Transverse colon (tissue), 4 donors: ENCODE measurements at regions not wholly inside any gene's neighbourhood (a gene's known extent, or its start where the extent isn't known, plus 50 kb on each side); places are given as distances from the start of the nearest gene placed in this dataset.

Experiments used
- DNase-seq: peaks from one replicate; pipeline ENCODE4 v3.0.0-alpha.2; 2019
- H3K27ac ChIP-seq, 4 donors: fragments of 200-600 bp; sonication (generic); 2 replicates each; pipeline ENCODE4 v1.5.1; 2016 to 2018; ENCODE audit warnings: inconsistent platforms in 4 of 4
- H3K27me3 ChIP-seq: fragments of 200-600 bp; sonication (generic); 2 replicates; pipeline ENCODE4 v1.5.1; 2017; ENCODE audit warnings: inconsistent platforms
- H3K36me3 ChIP-seq, 4 donors: fragments of 200-600 bp; sonication (generic); 2 replicates each; pipeline ENCODE4 v1.5.1; 2017 to 2019; ENCODE audit warnings: inconsistent platforms in 4 of 4
- H3K4me1 ChIP-seq, 4 donors: fragments of 200-600 bp; sonication (generic); 2 replicates each; pipeline ENCODE4 v1.5.1; 2017 to 2020; ENCODE audit warnings: inconsistent platforms in 4 of 4
- H3K4me3 ChIP-seq, 4 donors: fragments of 200-600 bp; sonication (generic); 1 replicate in 1 of 4; 2 replicates in 3 of 4; pipeline versions ENCODE4 v1.5.1 to v1.6.1; 2017 to 2019; ENCODE audit warnings: inconsistent platforms in 4 of 4
- H3K9me3 ChIP-seq, 2 donors: fragments of 200-600 bp; sonication (generic); 2 replicates each; pipeline ENCODE4 v1.5.1; 2017 to 2019; ENCODE audit warnings: inconsistent platforms in 2 of 2
- EP300 ChIP-seq: sonication (generic); formaldehyde crosslinking; IDR thresholded peaks from one replicate; pipeline ENCODE4 v1.6.1; 2017; ENCODE audit warnings: antibody characterized with exemption, low read depth
- POLR2A ChIP-seq: fragments of 450-650 bp; IDR thresholded peaks from one replicate; pipeline ENCODE4 v1.6.1; 2016; ENCODE audit warnings: antibody characterized with exemption, mild to moderate bottlenecking, moderate library complexity
- POLR2AphosphoS5 ChIP-seq, 3 donors: sonication (generic); formaldehyde crosslinking; IDR thresholded peaks; one replicate each; pipeline ENCODE4 v1.6.1; 2016; ENCODE audit warnings: antibody characterized with exemption in 3 of 3
- WGBS, 2 donors: methylation state at CpG; one replicate each; pipeline ENCODE4 v1.1.5; 2018; ENCODE audit warnings: low coverage in 1 of 2; 5-methylcytosine and 5-hydroxymethylcytosine counted together
- in situ Hi-C, 4 donors: fragments of 200-750 bp; cut with MboI; loops; one replicate each; pipeline versions ENCODE4 v1.15.0 to v1.15.1; 2017; ENCODE audit warnings: low sequenced_read_pairs in 3 of 4, low pct_ligation_motif_present in 1 of 4, low pct_unique_long_range_greater_than_20kb in 1 of 4
- intact Hi-C: fragments of 100-400 bp; cut with DNase I; formaldehyde crosslinking; loops from one replicate; pipeline ENCODE4 v1.15.1; 2023; ENCODE audit warnings: low total_unique reads
- TF ChIP-seq, protein P1 (sequence below), 5 experiments: fragments of 200-600 bp in 3 of 5; fragments of 450-650 bp in 2 of 5; sonication (generic) in 3 of 5; IDR thresholded peaks; 1 replicate in 2 of 5; 2 replicates in 3 of 5; pipeline ENCODE4 v1.5.1; 2016 to 2017; ENCODE audit warnings: antibody characterized with exemption in 5 of 5, inconsistent platforms in 3 of 5, mild to moderate bottlenecking in 2 of 5, moderate library complexity in 1 of 5

DNA sequence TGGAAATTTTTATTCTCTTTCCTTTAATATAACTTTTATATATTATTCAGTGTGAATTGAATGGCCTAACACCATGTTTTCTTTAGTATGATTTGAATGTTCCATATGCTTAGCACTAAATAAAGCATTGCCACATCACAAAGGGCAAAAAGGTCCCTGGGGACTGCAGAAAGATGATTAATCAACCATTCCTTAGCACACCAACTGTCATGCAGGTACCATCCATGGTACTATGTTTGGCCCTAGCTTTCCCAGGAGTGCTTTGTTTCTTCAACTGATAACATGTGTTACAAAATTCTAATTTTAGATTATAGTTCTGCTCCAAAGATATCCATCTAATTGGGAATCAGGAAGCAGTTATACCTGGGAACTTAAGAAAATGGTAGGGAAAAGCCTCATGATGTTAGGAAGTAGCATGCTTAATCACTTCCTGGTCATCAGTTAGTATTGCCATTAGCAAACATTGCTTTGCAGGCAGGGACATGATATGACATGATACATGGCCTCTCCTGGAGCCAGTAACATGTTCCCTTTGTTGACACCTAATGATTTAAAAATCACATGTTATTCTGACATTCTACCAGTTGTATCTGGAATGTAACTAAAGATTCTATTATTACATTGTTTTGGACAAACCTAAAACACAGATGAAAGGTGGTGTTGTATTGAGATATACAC is 712.6 kb upstream of the GBE1 start:
- Histone ChIP-seq H3K9me3 (peaks cover 0 to 3% of the 10 kb centered on the region in 2 donors), H3K4me3 (no peak overlapping the region), H3K4me1 (no peaks in the 10 kb centered on the region), H3K27me3 (no peaks in the 10 kb centered on the region), H3K27ac (no peak overlapping the region), H3K36me3 (no peaks in the 10 kb centered on the region)
- no peak for DNase-seq
- in situ Hi-C loops (no loop called here), intact Hi-C loops (no loop called here)
- TF ChIP-seq EP300: no peak
- TF ChIP-seq POLR2A: no peak
- TF ChIP-seq, protein P1, sequence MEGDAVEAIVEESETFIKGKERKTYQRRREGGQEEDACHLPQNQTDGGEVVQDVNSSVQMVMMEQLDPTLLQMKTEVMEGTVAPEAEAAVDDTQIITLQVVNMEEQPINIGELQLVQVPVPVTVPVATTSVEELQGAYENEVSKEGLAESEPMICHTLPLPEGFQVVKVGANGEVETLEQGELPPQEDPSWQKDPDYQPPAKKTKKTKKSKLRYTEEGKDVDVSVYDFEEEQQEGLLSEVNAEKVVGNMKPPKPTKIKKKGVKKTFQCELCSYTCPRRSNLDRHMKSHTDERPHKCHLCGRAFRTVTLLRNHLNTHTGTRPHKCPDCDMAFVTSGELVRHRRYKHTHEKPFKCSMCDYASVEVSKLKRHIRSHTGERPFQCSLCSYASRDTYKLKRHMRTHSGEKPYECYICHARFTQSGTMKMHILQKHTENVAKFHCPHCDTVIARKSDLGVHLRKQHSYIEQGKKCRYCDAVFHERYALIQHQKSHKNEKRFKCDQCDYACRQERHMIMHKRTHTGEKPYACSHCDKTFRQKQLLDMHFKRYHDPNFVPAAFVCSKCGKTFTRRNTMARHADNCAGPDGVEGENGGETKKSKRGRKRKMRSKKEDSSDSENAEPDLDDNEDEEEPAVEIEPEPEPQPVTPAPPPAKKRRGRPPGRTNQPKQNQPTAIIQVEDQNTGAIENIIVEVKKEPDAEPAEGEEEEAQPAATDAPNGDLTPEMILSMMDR (IDR thresholded peaks at IDR 0.05): no peak
- no peak for TF ChIP-seq POLR2AphosphoS5 (IDR thresholded peaks at IDR 0.05)

DNA sequence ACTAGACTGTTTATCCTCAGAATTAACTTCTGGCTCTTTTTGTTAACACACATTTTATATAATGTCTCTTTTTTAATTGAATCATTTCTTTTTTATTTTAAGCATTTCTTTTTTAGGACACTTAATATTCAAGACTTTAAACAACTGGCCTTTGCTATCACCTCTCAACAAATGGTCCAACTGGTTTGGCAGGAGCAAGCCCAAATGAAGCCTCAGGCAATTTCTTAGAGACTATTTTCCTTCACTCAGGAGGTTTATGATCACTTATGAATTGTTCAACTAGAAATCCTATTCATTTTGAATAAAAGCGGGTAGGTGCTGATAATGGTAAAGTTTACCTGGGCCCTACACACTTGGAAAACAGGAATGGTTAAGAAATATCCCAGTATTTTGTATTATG is 705.6 kb upstream of the GBE1 start:
- intact Hi-C loops (no loop called here), in situ Hi-C loops (no loop called here)
- 97 to 100% methylated on average over 1 of the region's 1 CpG for WGBS, 2 donors
- no peak for DNase-seq
- H3K9me3 ChIP-seq: peaks cover 0 to 3% of the 10 kb centered on the region in 2 donors
- no peaks in the 10 kb centered on the region for H3K4me1 ChIP-seq
- H3K27me3 ChIP-seq: no peaks in the 10 kb centered on the region
- TF ChIP-seq EP300 (no peak), POLR2A (no peak), POLR2AphosphoS5 (IDR thresholded peaks at IDR 0.05) (no peak)
- TF ChIP-seq, protein P1 (IDR thresholded peaks at IDR 0.05): no peak
- no peak overlapping the region for H3K4me3 ChIP-seq
- H3K27ac ChIP-seq: no peak overlapping the region
- H3K36me3 ChIP-seq: no peaks in the 10 kb centered on the region

DNA sequence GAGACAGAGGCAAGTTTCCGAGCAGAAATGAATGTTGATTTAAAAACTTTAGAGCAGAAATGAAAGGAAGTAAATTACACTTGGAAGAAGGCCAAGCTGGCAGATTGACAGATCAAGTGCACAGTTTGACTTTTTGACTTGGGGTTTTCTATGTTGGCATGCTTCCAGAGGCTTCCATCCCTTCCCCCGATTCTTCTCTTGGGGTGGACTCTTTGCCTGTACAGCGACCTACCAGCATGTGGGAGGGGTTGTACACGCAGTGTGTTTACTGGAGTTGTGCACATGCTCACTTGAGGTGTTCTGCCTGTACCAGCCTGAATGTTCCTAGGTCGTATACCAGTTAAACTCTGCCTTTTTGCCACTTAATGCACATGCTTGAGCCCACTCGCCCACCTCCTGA is 701.5 kb upstream of the GBE1 start:
- H3K27me3 ChIP-seq: no peaks in the 10 kb centered on the region
- no peaks in the 10 kb centered on the region for H3K4me1 ChIP-seq
- no peaks in the 10 kb centered on the region for H3K36me3 ChIP-seq
- intact Hi-C loops: no loop called here
- H3K27ac ChIP-seq: no peak overlapping the region
- H3K4me3 ChIP-seq: no peak overlapping the region
- TF ChIP-seq POLR2AphosphoS5 (IDR thresholded peaks at IDR 0.05): no peak
- no peak for TF ChIP-seq POLR2A
- no peak for TF ChIP-seq EP300
- TF ChIP-seq, protein P1 (IDR thresholded peaks at IDR 0.05): no peak
- DNase-seq: no peak
- WGBS, 2 donors: 22 to 29% methylated on average over 6 of the region's 6 CpGs
- H3K9me3 ChIP-seq: no peaks in the 10 kb centered on the region
- in situ Hi-C loops: no loop called here

DNA sequence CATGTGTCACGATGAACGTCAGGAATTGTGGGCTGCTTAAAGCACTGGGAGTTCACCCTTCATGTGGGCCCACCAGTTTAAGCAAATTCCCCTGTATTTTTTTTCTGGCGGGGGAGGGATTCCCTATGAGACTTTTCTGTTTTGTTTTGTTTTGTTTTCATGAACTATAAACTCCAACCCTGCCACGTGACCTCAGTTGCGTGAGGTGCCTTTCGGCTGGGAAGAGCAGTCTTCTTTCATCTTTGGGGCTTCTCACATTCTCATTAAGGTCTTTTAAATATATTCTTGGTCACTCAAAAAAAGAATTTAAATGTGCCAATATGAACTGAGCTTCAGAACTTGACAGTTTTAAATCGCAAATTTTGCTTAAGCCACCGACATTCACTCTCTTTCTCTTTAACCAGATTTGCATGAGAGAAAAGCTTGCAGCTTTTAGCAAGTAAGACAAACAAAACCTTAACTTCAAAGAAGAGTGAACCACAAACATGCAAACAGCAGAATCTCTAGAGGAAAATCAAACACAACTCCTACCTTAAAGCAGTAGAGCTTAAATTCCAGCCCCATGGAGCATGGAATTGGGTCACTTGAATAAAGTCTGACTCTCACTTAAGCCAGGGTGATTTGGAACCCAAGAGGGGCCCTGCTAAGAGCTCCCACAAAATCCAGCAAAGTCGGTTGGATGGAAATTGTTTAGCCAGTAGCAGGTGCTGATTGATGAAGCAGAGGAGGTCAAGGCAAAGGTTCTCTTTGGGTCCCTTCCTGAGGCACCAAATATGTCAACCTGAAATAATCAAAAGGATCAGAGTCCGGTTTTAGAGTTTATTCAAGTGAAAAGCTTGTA is 699.8 kb upstream of the GBE1 start:
- Histone ChIP-seq H3K36me3 (no peaks in the 10 kb centered on the region), H3K27ac (no peak overlapping the region), H3K4me3 (no peak overlapping the region), H3K27me3 (no peaks in the 10 kb centered on the region), H3K4me1 (no peaks in the 10 kb centered on the region), H3K9me3 (no peaks in the 10 kb centered on the region)
- intact Hi-C loops: no loop called here
- no peak for DNase-seq
- TF ChIP-seq EP300 (no peak), POLR2AphosphoS5 (IDR thresholded peaks at IDR 0.05) (no peak), POLR2A (no peak)
- TF ChIP-seq, protein P1 (IDR thresholded peaks at IDR 0.05): no peak
- 73 to 76% methylated on average over 9 to 10 of the region's 10 CpGs for WGBS, 2 donors
- in situ Hi-C loops: no loop called here
